ENCODE measurements at regions not wholly inside any gene's neighbourhood (a gene's known extent, or its start where the extent isn't known, plus 50 kb on each side); places are given as distances from the start of the nearest gene placed in this dataset.
A peak's percentile ranks its signal among the peaks of the same experiment; 100 is the strongest.

DNA sequence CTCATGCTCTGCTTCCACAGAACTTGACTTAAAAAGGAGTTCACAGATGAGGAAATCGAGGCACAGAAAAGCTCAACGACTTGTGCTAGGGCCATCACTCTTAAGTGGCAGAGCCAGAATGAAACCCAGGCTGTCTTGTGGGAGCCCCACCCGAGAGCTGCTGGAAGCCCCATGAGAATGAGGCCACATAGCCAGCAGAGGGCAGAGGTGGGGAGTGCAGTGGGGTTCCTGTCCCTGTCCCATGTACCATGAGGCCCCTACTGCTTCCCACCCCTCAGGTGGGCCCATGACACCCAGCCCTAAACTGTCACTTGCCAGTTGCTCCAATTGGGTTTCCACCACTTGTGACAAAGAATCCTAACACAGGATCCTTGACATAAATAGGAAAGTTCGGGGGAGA is 175.9 kb downstream of the IRS2 start:
- Histone ChIP-seq H3K9ac (ENCODE audit: control insufficient read depth, insufficient read depth, low read length) (no peak overlapping the region), H3K4me3 (no peak overlapping the region), H3K27ac (ENCODE audit: control insufficient read depth, insufficient read depth) (no peak overlapping the region), H3K9me3 (replicated peaks; ENCODE audit: control insufficient read depth, insufficient read depth, low read length) (no peaks in the 10 kb centered on the region), H3K4me2 (ENCODE audit: control insufficient read depth, insufficient read depth) (no peak overlapping the region), H3K4me1 (ENCODE audit: control insufficient read depth, insufficient read depth, low read length) (no peaks in the 10 kb centered on the region), H3K27me3 (replicated peaks in 1 of 2; ENCODE audit: control insufficient read depth in 2 of 2, insufficient read depth in 2 of 2, low read length in 1 of 2) (no peaks in the 10 kb centered on the region), H3K36me3 (ENCODE audit: control insufficient read depth in 2 of 2, insufficient read depth in 2 of 2, low read length in 1 of 2) (no peaks in the 10 kb centered on the region), H4K20me1 (ENCODE audit: control insufficient read depth, insufficient read depth) (no peaks in the 10 kb centered on the region), H2AFZ (ENCODE audit: control insufficient read depth, low read depth, low read length) (no peak overlapping the region), H3K79me2 (ENCODE audit: control insufficient read depth, insufficient read depth, low read length) (no peaks in the 10 kb centered on the region)
- POLR2A ChIA-PET: no interaction called here
- peak; percentile 35; the same call in 1 of the 2 replicates for TF ChIP-seq SMC3 (IDR thresholded peaks at IDR 0.05; ENCODE audit: borderline replicate concordance, low read length)
- no peak for TF ChIP-seq TARDBP (IDR thresholded peaks at IDR 0.05; ENCODE audit: borderline replicate concordance)
- TF ChIP-seq, protein P1, sequence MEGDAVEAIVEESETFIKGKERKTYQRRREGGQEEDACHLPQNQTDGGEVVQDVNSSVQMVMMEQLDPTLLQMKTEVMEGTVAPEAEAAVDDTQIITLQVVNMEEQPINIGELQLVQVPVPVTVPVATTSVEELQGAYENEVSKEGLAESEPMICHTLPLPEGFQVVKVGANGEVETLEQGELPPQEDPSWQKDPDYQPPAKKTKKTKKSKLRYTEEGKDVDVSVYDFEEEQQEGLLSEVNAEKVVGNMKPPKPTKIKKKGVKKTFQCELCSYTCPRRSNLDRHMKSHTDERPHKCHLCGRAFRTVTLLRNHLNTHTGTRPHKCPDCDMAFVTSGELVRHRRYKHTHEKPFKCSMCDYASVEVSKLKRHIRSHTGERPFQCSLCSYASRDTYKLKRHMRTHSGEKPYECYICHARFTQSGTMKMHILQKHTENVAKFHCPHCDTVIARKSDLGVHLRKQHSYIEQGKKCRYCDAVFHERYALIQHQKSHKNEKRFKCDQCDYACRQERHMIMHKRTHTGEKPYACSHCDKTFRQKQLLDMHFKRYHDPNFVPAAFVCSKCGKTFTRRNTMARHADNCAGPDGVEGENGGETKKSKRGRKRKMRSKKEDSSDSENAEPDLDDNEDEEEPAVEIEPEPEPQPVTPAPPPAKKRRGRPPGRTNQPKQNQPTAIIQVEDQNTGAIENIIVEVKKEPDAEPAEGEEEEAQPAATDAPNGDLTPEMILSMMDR (IDR thresholded peaks at IDR 0.05 in 2 of 3, conservative IDR thresholded peaks at IDR 0.05 in 1 of 3; ENCODE audit: control insufficient read depth in 2 of 3, extremely low read depth in 1 of 3, insufficient read depth in 1 of 3, low read depth in 3 of 3, low read length in 3 of 3): peak in 2 of 3 experiments; percentile 26 to 35; a peak in 3 of 6 replicates
- TF ChIP-seq RAD21 (IDR thresholded peaks at IDR 0.05; ENCODE audit: insufficient read depth, low read depth, low read length): 0 out of 2 replicates have a peak, but pooled peaks have one; percentile 13
- no peak for TF ChIP-seq CEBPB (IDR thresholded peaks at IDR 0.05; ENCODE audit: borderline replicate concordance in 1 of 2, low read depth in 2 of 2, low read length in 2 of 2)
- no peak for FAIRE-seq
- in situ Hi-C loops (cut with MboI): no loop called here
- SMC1A ChIA-PET (ENCODE audit: uncharacterized antibody, unreplicated experiment): interaction anchor here (0.9 kb wide), 1 partner anchor 12 kb away, joined by 3 read pairs; no protein-coding TSS in a partner anchor
- 11% methylated on average over 4 of the region's 4 CpGs for WGBS (ENCODE audit: insufficient coverage, insufficient replicate concordance, low lambda C conversion rate, missing lambda C conversion rate)
- intact Hi-C loops (cut with micrococcal nuclease; ENCODE audit: unreplicated experiment): no loop called here
- CTCF ChIA-PET: interaction anchor here (0.6 to 1.1 kb wide), 4 partner anchors 16 to 276 kb away, joined by 3 to 4 read pairs (median 3); no protein-coding TSS in a partner anchor
- BruUV-seq (replicated peaks): no TSS peak
- RAD21 ChIA-PET (ENCODE audit: unreplicated experiment): no interaction called here
- peak; percentile 72 for ATAC-seq
- DNase-seq (ENCODE audit: low read depth, low spot score): no peak

DNA sequence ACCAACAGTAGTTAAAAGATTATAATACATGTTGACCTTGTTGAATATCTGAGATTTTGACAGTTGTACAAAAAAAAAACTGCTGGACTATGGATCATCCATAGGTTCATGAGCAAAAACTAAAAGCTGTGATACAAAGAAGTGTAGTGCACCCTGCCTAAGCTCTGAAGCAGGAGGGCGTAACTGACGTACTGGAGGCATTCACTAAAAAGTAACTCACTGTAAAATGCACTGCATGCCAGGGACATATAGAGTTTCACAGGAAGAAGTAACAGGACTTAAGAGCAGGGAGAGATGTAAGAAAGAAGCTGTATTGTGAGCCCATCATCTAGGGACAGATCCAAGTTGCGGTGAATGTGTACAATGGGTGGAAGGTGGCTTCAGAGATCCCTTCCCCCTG is 177.9 kb downstream of the IRS2 start:
- RAD21 ChIA-PET (ENCODE audit: unreplicated experiment): no interaction called here
- TF ChIP-seq SP1 (IDR thresholded peaks at IDR 0.05; ENCODE audit: low read depth, low read length): no peak
- TF ChIP-seq SUPT20H (IDR thresholded peaks at IDR 0.05; ENCODE audit: borderline replicate concordance, control insufficient read depth, low read depth, low read length): no peak
- TF ChIP-seq, protein P2, sequence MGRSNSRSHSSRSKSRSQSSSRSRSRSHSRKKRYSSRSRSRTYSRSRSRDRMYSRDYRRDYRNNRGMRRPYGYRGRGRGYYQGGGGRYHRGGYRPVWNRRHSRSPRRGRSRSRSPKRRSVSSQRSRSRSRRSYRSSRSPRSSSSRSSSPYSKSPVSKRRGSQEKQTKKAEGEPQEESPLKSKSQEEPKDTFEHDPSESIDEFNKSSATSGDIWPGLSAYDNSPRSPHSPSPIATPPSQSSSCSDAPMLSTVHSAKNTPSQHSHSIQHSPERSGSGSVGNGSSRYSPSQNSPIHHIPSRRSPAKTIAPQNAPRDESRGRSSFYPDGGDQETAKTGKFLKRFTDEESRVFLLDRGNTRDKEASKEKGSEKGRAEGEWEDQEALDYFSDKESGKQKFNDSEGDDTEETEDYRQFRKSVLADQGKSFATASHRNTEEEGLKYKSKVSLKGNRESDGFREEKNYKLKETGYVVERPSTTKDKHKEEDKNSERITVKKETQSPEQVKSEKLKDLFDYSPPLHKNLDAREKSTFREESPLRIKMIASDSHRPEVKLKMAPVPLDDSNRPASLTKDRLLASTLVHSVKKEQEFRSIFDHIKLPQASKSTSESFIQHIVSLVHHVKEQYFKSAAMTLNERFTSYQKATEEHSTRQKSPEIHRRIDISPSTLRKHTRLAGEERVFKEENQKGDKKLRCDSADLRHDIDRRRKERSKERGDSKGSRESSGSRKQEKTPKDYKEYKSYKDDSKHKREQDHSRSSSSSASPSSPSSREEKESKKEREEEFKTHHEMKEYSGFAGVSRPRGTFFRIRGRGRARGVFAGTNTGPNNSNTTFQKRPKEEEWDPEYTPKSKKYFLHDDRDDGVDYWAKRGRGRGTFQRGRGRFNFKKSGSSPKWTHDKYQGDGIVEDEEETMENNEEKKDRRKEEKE (IDR thresholded peaks at IDR 0.05): no peak
- no peak for TF ChIP-seq STAT3 (IDR thresholded peaks at IDR 0.05; ENCODE audit: low read depth, low read length)
- TF ChIP-seq BACH1 (IDR thresholded peaks at IDR 0.05; ENCODE audit: borderline replicate concordance): no peak
- TF ChIP-seq ZNF384 (IDR thresholded peaks at IDR 0.05; ENCODE audit: borderline replicate concordance, low read depth, low read length): no peak
- TF ChIP-seq RAD51 (IDR thresholded peaks at IDR 0.05): no peak

More for the DNA sequence above, 177.9 kb downstream of the IRS2 start:
- ChIA-PET SMC1A (ENCODE audit: uncharacterized antibody, unreplicated experiment) (interaction anchor here (0.6 kb wide), 1 partner anchor 236 kb away, joined by 4 read pairs; no protein-coding TSS in a partner anchor), CTCF (no interaction called here), POLR2A (no interaction called here)
- no TSS peak for BruUV-seq (replicated peaks)
- no peaks in the 10 kb centered on the region for H3K4me1 ChIP-seq (ENCODE audit: control insufficient read depth, insufficient read depth, low read length)
- H4K20me1 ChIP-seq (ENCODE audit: control insufficient read depth, insufficient read depth): no peaks in the 10 kb centered on the region
- no peak overlapping the region for H2AFZ ChIP-seq (ENCODE audit: control insufficient read depth, low read depth, low read length)
- 34% methylated on average over 3 of the region's 3 CpGs for WGBS (ENCODE audit: insufficient coverage, insufficient replicate concordance, low lambda C conversion rate, missing lambda C conversion rate)
- in situ Hi-C loops (cut with MboI): no loop called here
- no peaks in the 10 kb centered on the region for H3K36me3 ChIP-seq (ENCODE audit: control insufficient read depth in 2 of 2, insufficient read depth in 2 of 2, low read length in 1 of 2)
- no peak overlapping the region for H3K4me3 ChIP-seq
- no peak for ATAC-seq
- H3K27me3 ChIP-seq (replicated peaks in 1 of 2; ENCODE audit: control insufficient read depth in 2 of 2, insufficient read depth in 2 of 2, low read length in 1 of 2): no peaks in the 10 kb centered on the region
- intact Hi-C loops (cut with micrococcal nuclease; ENCODE audit: unreplicated experiment): no loop called here
- H3K79me2 ChIP-seq (ENCODE audit: control insufficient read depth, insufficient read depth, low read length): no peaks in the 10 kb centered on the region
- no peak overlapping the region for H3K9ac ChIP-seq (ENCODE audit: control insufficient read depth, insufficient read depth, low read length)
- DNase-seq (ENCODE audit: low read depth, low spot score): no peak
- FAIRE-seq: no peak
- no peak overlapping the region for H3K27ac ChIP-seq (ENCODE audit: control insufficient read depth, insufficient read depth)
- H3K9me3 ChIP-seq (replicated peaks; ENCODE audit: control insufficient read depth, insufficient read depth, low read length): no peaks in the 10 kb centered on the region
- no peak overlapping the region for H3K4me2 ChIP-seq (ENCODE audit: control insufficient read depth, insufficient read depth)

Measured in GM12878 (cell line).